PC-9 (cell line): ENCODE measurements at regions not wholly inside any gene's neighbourhood (a gene's known extent, or its start where the extent isn't known, plus 50 kb on each side); places are given as distances from the start of the nearest gene placed in this dataset.

Source experiments
- EZH2 ChIP-seq: fragments of 200-600 bp; sonication (generic); IDR thresholded peaks from 2 replicates; pipeline ENCODE4 v1.8.0; 2017; ENCODE audit warnings: antibody characterized with exemption, low read depth
- TF ChIP-seq, protein P1 (sequence below): fragments of 200-600 bp; sonication (generic); conservative IDR thresholded peaks from 2 replicates; pipeline ENCODE4 v1.6.1; 2017; ENCODE audit warnings: mixed run types, antibody characterized with exemption, mild to moderate bottlenecking, moderate library complexity

DNA sequence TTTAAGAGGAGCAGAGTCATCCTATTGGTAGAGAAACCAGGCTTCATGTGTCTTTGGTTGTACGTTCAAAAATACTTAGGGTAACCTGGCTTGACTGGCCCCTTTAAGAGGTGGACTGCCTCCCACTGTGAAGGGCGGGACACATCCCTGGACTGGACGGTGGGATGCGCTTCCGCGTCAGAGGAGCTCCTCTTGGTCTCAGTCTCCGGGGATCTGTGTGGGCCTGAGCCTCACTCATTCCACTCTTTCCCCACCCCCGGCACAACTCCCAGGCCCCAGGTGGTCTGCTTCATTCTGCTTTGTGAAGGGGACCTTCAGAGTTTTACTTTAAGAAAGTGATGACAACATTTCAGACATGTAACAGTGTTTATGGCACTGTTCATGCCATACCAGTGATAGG lies 601.1 kb downstream of the IRX1 start:
- TF ChIP-seq, protein P1, sequence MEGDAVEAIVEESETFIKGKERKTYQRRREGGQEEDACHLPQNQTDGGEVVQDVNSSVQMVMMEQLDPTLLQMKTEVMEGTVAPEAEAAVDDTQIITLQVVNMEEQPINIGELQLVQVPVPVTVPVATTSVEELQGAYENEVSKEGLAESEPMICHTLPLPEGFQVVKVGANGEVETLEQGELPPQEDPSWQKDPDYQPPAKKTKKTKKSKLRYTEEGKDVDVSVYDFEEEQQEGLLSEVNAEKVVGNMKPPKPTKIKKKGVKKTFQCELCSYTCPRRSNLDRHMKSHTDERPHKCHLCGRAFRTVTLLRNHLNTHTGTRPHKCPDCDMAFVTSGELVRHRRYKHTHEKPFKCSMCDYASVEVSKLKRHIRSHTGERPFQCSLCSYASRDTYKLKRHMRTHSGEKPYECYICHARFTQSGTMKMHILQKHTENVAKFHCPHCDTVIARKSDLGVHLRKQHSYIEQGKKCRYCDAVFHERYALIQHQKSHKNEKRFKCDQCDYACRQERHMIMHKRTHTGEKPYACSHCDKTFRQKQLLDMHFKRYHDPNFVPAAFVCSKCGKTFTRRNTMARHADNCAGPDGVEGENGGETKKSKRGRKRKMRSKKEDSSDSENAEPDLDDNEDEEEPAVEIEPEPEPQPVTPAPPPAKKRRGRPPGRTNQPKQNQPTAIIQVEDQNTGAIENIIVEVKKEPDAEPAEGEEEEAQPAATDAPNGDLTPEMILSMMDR, result no peak
- TF ChIP-seq EZH2, result no peak
